A673 (cell line): ENCODE measurements at regions not wholly inside any gene's neighbourhood (a gene's known extent, or its start where the extent isn't known, plus 50 kb on each side); places are given as distances from the start of the nearest gene placed in this dataset.

Experiments used
- CTCF ChIP-seq: fragments of 300-800, 200-600 bp; sonication (generic); conservative IDR thresholded peaks from 2 replicates; pipeline ENCODE4 v1.5.1; 2017; ENCODE audit warnings: low read depth, mild to moderate bottlenecking, antibody characterized with exemption, low read length, moderate library complexity, mixed read lengths
- EZH2 ChIP-seq: fragments of 200-600 bp; sonication (generic); IDR thresholded peaks from 2 replicates; pipeline ENCODE4 v1.6.1; 2017; ENCODE audit warnings: borderline replicate concordance, low read depth, mild to moderate bottlenecking, mixed read lengths, antibody characterized with exemption, low read length; ENCODE audit not compliant: poor library complexity, severe bottlenecking

DNA sequence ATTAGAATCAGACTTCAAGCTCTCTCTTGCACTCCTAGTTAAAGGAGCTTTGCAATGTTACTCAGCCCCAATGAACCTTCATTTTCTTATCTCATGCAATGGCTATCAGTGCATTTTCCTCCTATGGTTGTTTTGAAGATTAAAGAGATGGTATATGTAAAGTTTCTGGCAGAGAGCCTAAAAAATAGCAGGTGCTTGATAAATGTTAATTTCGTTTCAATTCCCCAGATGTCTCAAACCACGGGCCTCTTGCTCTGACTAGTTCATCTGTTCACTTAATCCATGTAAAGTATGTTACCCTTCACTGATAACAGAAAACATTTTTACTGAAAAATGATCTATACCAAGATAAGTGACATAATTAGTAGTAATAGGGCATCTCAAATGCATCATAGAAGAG, 735.4 kb upstream of the USP15 start:
- TF ChIP-seq EZH2 (no peak), CTCF (no peak)
